H1 (cell line): ENCODE measurements at regions not wholly inside any gene's neighbourhood (a gene's known extent, or its start where the extent isn't known, plus 50 kb on each side); places are given as distances from the start of the nearest gene placed in this dataset.

Source experiments
- BCL11A ChIP-seq, 2 experiments: IDR thresholded peaks; one replicate each; pipeline ENCODE4 v1.6.1; 2011; ENCODE audit warnings: low read depth in 2 of 2, low read length in 2 of 2, mild to moderate bottlenecking in 2 of 2
- CHD7 ChIP-seq: fragments of 300-600 bp; sonication (generic); IDR thresholded peaks from 2 replicates; pipeline ENCODE4 v1.7.1; 2012; ENCODE audit warnings: low read length, moderate library complexity, mild to moderate bottlenecking, inconsistent platforms; ENCODE audit not compliant: insufficient replicate concordance

GRCh38 chr5:111997308-111997707, 240.3 kb upstream of the NREP start (continued):
- no peak for TF ChIP-seq CHD7
- no peak for TF ChIP-seq BCL11A (IDR thresholded peaks at IDR 0.05; ENCODE audit: low read depth in 2 of 2, low read length in 2 of 2)
